Kidney (tissue), 13 donors: ENCODE measurements at regions not wholly inside any gene's neighbourhood (a gene's known extent, or its start where the extent isn't known, plus 50 kb on each side); places are given as distances from the start of the nearest gene placed in this dataset.

Source experiments
- DNase-seq, 5 donors: peaks; one replicate each; pipeline ENCODE4 v3.0.0-alpha.2; 2013 to 2020
- FAIRE-seq: peaks from 2 replicates; lab custom pipeline; 2012; peaks lifted over from hg19 to GRCh38; lab: Jason Lieb, UNC
- H3K27ac ChIP-seq, 2 donors: one replicate each; pipeline ENCODE4 v1.7.0; 2013; ENCODE audit warnings: low read depth in 2 of 2, low read length in 2 of 2, inconsistent platforms in 1 of 2
- H3K27me3 ChIP-seq: one replicate; pipeline ENCODE4 v1.7.1; 2013; ENCODE audit warnings: low read length, inconsistent platforms; ENCODE audit not compliant: control insufficient read depth, insufficient read depth
- H3K36me3 ChIP-seq, 3 donors: one replicate each; pipeline versions ENCODE4 v1.7.0 to v1.7.1; 2013; ENCODE audit warnings: low read length in 3 of 3, control low read depth in 1 of 3, inconsistent platforms in 1 of 3; ENCODE audit not compliant: insufficient read depth in 3 of 3, control insufficient read depth in 2 of 3
- H3K4me1 ChIP-seq, 3 donors: one replicate each; pipeline versions ENCODE4 v1.7.0 to v1.7.1; 2013; ENCODE audit warnings: low read length in 3 of 3, inconsistent platforms in 1 of 3, low read depth in 1 of 3; ENCODE audit not compliant: control insufficient read depth in 2 of 3, insufficient read depth in 2 of 3
- H3K4me3 ChIP-seq, 3 donors: one replicate each; pipeline versions ENCODE4 v1.7.0 to v1.8.1; 2013; ENCODE audit warnings: low read length in 3 of 3, control low read depth in 1 of 3, inconsistent platforms in 1 of 3
- H3K9ac ChIP-seq, 3 donors: one replicate each; pipeline versions ENCODE4 v1.7.0 to v1.7.1; 2013; ENCODE audit warnings: low read length in 3 of 3, control low read depth in 1 of 3, inconsistent platforms in 1 of 3
- H3K9me3 ChIP-seq, 3 donors: one replicate each; pipeline versions ENCODE4 v1.7.0 to v1.7.1; 2013; ENCODE audit warnings: low read length in 3 of 3, control low read depth in 1 of 3, inconsistent platforms in 1 of 3; ENCODE audit not compliant: control insufficient read depth in 2 of 3, insufficient read depth in 1 of 3
- CTCF ChIP-seq: IDR thresholded peaks from 3 replicates; pipeline ENCODE4 v1.5.1; 2012; ENCODE audit warnings: mild to moderate bottlenecking, moderate library complexity, borderline replicate concordance; ENCODE audit not compliant: insufficient read depth; ENCODE audit errors: extremely low read depth
- intact Hi-C: fragments of 100-400 bp; cut with DNase I; formaldehyde crosslinking; loops from one replicate; pipeline ENCODE4 v1.11.1; 2022
- donor health status: control.
- donor health status: control.
- donor health status: control.
- donor health status: control.
- donor health status: control.
- donor health status: DM: yes; HTN: yes; CAD: no.
- donor health status: Normal renal cell carcinoma (clear cell type).

DNA sequence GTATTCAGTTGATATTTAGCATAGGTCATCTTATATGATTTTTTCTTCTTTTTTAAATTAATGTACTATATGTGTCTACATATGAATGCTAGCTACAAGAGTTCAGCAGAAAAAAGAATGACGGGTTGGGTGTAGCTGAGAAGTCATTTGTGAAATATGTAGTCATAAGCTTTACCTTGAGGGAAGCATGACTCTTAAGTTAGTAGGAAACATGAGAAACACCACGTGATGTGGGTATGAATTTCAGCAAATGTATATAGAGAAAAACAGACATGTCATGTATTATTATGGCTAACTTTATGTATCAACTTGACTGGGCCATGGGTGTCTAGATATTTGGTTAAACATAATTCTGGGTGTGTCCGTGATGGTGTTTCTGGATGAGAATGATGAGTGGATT is 125.0 kb downstream of the RAP2B start:
- H3K4me3 ChIP-seq = no peak overlapping the region
- H3K36me3 ChIP-seq = no peaks in the 10 kb centered on the region
- no peaks in the 10 kb centered on the region for H3K27me3 ChIP-seq
- intact Hi-C loops = no loop called here
- H3K4me1 ChIP-seq = no peaks in the 10 kb centered on the region
- H3K9me3 ChIP-seq = no peaks in the 10 kb centered on the region
- no peak overlapping the region for H3K27ac ChIP-seq
- H3K9ac ChIP-seq = no peak overlapping the region
- FAIRE-seq = no peak
- no peak for TF ChIP-seq CTCF
- no peak for DNase-seq

DNA sequence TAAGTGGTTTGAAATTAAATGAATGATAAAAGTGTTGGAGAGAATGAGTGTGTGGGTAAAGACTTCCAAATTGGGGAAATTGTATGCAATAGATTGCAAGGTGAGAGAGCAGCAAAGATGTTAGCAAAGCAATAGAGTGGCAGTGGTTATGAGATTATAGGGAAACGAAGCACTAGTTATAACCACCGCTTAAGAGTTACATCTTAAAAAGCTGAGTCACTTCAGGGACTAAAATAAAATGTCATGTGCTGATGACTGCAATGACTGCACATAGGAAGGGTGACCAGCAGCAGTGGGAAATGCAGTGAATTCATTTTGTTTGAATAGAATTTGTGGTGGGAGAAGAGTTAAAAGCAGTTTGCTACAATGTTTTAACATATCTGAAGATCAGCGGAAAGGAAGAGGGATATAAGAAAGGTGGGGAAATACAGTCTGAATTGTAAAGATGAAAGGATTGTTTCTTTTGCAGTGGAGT is 127.3 kb downstream of the RAP2B start:
- no peaks in the 10 kb centered on the region for H3K9me3 ChIP-seq
- no peak overlapping the region for H3K27ac ChIP-seq
- no peaks in the 10 kb centered on the region for H3K27me3 ChIP-seq
- no peaks in the 10 kb centered on the region for H3K36me3 ChIP-seq
- intact Hi-C loops = no loop called here
- DNase-seq (no peak), FAIRE-seq (no peak)
- no peak for TF ChIP-seq CTCF
- no peak overlapping the region for H3K9ac ChIP-seq
- H3K4me3 ChIP-seq = no peak overlapping the region
- no peaks in the 10 kb centered on the region for H3K4me1 ChIP-seq

GRCh38 chr3:153290268-153291015 is 128.4 kb downstream of the RAP2B start:
- DNase-seq (no peak), FAIRE-seq (no peak)
- intact Hi-C loops = no loop called here
- Histone ChIP-seq H3K9ac (no peak overlapping the region), H3K4me3 (no peak overlapping the region), H3K9me3 (no peaks in the 10 kb centered on the region), H3K36me3 (no peaks in the 10 kb centered on the region), H3K27ac (no peak overlapping the region), H3K27me3 (no peaks in the 10 kb centered on the region), H3K4me1 (no peaks in the 10 kb centered on the region)
- peak; percentile 16 for TF ChIP-seq CTCF
